HL-60 (cell line): ENCODE measurements at regions not wholly inside any gene's neighbourhood (a gene's known extent, or its start where the extent isn't known, plus 50 kb on each side); places are given as distances from the start of the nearest gene placed in this dataset.
"Not testable (repeated sequence)": the region's sequence is repeated elsewhere in the genome, so short reads cannot be mapped to it uniquely, and the experiment has no call there.

Experiments used
- DNase-seq, 2 experiments: peaks; one replicate each; pipeline ENCODE4 v3.0.0-alpha.2; 2010 to 2020; ENCODE audit warnings: low read depth in 1 of 2, low spot score in 1 of 2
- H3K27ac ChIP-seq: fragments of 250-450 bp; sonication (Bioruptor Pico); replicated peaks from 2 replicates; pipeline ENCODE4 v1.5.1; 2020; ENCODE audit warnings: mild to moderate bottlenecking, moderate library complexity
- H3K27me3 ChIP-seq: fragments of 250-450 bp; sonication (Bioruptor Pico); 2 replicates; pipeline ENCODE4 v1.5.1; 2021; ENCODE audit warnings: mild to moderate bottlenecking, moderate library complexity; ENCODE audit not compliant: insufficient read depth, poor library complexity, severe bottlenecking
- H3K4me3 ChIP-seq: replicated peaks from 2 replicates; pipeline ENCODE4 v1.5.1; 2011; ENCODE audit warnings: mild to moderate bottlenecking, control low read depth, low read length; ENCODE audit not compliant: insufficient read depth
- GABPA ChIP-seq: IDR thresholded peaks from 2 replicates; pipeline ENCODE4 v1.6.1; 2012; ENCODE audit warnings: low read depth
- POLR2AphosphoS5 ChIP-seq: IDR thresholded peaks from 2 replicates; pipeline ENCODE4 v1.6.1; 2012; ENCODE audit warnings: low read depth
- SPI1 ChIP-seq: IDR thresholded peaks from 2 replicates; pipeline ENCODE4 v1.6.1; 2012; ENCODE audit warnings: low read depth, mild to moderate bottlenecking, borderline replicate concordance
- TF ChIP-seq, protein P1 (sequence below): IDR thresholded peaks from 2 replicates; pipeline ENCODE4 v1.6.1; 2012; ENCODE audit warnings: low read depth; ENCODE audit not compliant: insufficient replicate concordance
- TF ChIP-seq, protein P2 (sequence below): IDR thresholded peaks from one replicate; pipeline ENCODE4 v1.5.1; 2011; ENCODE audit warnings: low read length, control low read depth, inconsistent platforms; ENCODE audit not compliant: insufficient read depth

DNA sequence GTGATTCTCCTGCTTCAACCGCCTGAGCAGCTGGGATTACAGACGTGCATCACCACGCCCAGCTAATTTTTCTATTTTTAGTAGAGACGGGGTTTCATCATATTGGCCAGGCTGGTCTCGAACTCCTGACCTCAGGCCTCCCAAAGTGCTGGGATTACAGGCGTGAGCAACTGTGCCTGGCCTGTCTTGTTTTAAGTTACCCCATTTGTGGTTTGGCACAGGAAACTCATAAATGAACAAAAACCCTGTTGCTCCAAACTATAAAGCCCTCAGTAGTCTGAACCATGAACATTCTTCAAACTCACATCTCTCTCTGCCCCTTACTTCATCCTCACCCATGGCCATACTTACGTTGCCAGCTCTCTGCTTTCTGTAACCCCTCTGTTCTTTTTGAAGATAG, 61.7 kb downstream of the RHOU start:
- not testable (repeated sequence) for H3K4me3 ChIP-seq, DNase-seq, H3K27me3 ChIP-seq, H3K27ac ChIP-seq

DNA sequence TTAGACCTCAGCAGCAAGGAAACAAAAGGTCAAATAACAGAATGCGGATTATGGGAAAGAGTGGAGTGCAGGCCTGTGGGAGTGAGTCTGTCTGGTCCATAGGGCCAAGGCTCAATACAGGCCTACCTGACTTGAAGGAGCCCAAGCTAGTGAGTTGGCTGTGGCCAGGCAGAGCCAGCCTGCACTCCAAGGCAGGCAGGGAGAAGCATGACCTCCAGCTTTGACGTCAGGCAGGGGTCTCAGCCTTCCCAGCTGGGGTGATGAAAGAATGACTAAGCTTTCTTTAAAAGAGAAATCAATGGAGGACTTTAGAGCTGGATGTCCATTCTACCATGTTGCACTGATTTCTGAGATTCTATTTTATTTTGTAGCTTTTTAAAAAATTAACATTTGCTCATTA, 62.8 kb downstream of the RHOU start:
- no peak for DNase-seq
- no peaks in the 10 kb centered on the region for H3K27me3 ChIP-seq
- TF ChIP-seq POLR2AphosphoS5 (no peak), SPI1 (no peak), GABPA (no peak)
- TF ChIP-seq, protein P1, sequence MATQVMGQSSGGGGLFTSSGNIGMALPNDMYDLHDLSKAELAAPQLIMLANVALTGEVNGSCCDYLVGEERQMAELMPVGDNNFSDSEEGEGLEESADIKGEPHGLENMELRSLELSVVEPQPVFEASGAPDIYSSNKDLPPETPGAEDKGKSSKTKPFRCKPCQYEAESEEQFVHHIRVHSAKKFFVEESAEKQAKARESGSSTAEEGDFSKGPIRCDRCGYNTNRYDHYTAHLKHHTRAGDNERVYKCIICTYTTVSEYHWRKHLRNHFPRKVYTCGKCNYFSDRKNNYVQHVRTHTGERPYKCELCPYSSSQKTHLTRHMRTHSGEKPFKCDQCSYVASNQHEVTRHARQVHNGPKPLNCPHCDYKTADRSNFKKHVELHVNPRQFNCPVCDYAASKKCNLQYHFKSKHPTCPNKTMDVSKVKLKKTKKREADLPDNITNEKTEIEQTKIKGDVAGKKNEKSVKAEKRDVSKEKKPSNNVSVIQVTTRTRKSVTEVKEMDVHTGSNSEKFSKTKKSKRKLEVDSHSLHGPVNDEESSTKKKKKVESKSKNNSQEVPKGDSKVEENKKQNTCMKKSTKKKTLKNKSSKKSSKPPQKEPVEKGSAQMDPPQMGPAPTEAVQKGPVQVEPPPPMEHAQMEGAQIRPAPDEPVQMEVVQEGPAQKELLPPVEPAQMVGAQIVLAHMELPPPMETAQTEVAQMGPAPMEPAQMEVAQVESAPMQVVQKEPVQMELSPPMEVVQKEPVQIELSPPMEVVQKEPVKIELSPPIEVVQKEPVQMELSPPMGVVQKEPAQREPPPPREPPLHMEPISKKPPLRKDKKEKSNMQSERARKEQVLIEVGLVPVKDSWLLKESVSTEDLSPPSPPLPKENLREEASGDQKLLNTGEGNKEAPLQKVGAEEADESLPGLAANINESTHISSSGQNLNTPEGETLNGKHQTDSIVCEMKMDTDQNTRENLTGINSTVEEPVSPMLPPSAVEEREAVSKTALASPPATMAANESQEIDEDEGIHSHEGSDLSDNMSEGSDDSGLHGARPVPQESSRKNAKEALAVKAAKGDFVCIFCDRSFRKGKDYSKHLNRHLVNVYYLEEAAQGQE: no peak
- TF ChIP-seq, protein P2, sequence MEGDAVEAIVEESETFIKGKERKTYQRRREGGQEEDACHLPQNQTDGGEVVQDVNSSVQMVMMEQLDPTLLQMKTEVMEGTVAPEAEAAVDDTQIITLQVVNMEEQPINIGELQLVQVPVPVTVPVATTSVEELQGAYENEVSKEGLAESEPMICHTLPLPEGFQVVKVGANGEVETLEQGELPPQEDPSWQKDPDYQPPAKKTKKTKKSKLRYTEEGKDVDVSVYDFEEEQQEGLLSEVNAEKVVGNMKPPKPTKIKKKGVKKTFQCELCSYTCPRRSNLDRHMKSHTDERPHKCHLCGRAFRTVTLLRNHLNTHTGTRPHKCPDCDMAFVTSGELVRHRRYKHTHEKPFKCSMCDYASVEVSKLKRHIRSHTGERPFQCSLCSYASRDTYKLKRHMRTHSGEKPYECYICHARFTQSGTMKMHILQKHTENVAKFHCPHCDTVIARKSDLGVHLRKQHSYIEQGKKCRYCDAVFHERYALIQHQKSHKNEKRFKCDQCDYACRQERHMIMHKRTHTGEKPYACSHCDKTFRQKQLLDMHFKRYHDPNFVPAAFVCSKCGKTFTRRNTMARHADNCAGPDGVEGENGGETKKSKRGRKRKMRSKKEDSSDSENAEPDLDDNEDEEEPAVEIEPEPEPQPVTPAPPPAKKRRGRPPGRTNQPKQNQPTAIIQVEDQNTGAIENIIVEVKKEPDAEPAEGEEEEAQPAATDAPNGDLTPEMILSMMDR: no peak
- H3K4me3 ChIP-seq: no peak overlapping the region
- no peak overlapping the region for H3K27ac ChIP-seq

DNA sequence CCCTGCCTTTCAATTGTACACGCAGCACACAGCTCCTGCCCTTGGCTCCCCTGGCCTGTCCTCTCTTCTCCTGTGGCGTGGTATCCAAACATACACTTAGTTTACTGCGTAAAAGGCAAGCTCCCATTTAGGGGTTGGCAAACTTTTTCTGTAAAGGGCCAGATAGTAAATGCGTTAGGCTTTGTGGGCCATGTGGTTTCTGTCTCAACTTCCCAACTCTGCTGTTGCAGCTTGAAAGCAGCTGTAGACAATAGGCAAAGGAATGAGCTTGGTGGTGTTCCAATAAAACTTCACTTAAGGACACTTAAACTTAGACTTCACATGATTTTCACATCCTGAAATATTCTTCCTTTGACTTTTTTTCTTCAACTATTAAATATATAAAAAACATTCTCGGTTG, 63.3 kb downstream of the RHOU start:
- DNase-seq: peak in 1 of 2 experiments; percentile 19
- H3K27ac ChIP-seq: no peak overlapping the region
- H3K4me3 ChIP-seq: no peak overlapping the region
- TF ChIP-seq, protein P2: no peak
- TF ChIP-seq GABPA: no peak
- TF ChIP-seq, protein P1: no peak
- no peak for TF ChIP-seq POLR2AphosphoS5
- H3K27me3 ChIP-seq: no peaks in the 10 kb centered on the region

DNA sequence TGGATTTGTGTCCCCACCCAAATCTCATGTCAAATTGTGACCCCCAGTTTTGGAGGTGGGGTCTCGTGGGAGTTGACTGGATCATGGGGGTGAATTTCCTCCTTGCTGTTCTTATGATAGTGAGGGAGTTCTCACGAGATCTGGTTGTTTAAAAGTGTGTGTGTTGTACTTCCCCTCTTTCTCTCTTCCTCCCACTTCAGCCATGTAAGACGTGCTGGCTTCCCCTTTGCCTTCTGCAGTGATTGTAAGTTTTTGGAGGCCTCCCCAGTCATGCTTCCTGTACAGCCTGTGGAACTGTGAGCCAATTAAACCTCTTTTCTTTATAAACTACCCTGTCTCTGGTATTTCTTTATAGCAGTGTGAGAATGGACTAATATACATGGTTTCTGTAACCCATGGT, 64.6 kb downstream of the RHOU start:
- no peaks in the 10 kb centered on the region for H3K27me3 ChIP-seq
- H3K27ac ChIP-seq: no peak overlapping the region
- TF ChIP-seq, protein P1: no peak
- peak; percentile 87 for TF ChIP-seq SPI1
- TF ChIP-seq, protein P2: no peak
- peak; percentile 36 to 61 for DNase-seq
- H3K4me3 ChIP-seq: no peak overlapping the region
